ENCODE measurements at regions not wholly inside any gene's neighbourhood (a gene's known extent, or its start where the extent isn't known, plus 50 kb on each side); places are given as distances from the start of the nearest gene placed in this dataset.

DNA sequence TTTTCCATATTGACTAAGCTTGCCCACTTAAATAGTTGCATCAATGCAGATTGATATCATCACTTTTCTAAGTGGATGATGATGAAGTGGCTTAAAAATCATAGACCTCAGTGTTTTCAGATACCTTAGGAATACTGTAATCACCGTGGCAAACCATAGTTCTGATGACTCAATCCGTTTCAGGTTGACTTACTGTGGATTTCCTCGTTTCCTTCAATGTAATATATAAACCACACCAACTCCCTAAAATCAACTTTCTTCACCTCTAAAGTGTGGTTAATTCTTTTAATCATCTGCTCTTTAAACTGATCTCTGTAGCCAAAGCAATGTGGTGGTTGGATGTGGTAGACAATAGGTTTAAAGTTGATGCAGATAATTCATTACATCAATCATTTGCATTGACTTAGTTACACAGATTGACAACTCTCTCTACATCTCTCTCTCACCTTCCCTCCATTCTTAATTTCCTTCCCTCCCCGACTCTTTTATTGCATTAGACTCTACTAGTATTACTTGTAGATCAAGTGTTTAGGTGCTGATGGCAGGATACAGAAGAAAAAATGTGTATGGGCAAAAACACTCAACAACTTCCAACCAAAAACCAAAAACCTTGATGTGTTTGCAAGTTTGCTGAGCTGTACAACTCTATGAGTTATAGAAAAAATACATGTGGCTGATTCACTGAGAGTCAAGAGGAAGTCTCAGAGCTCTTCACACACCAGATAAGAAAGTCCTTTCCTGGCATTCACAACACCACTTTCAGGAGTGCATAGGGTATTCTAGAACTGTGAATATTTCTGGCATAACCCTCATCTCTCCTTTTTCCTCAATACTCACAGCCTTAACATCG lies 243.5 kb downstream of the NFKBIZ start (continued):
- TF ChIP-seq SRF (IDR thresholded peaks at IDR 0.05; ENCODE audit: low read depth in 2 of 2, low read length in 2 of 2), result no peak

DNA sequence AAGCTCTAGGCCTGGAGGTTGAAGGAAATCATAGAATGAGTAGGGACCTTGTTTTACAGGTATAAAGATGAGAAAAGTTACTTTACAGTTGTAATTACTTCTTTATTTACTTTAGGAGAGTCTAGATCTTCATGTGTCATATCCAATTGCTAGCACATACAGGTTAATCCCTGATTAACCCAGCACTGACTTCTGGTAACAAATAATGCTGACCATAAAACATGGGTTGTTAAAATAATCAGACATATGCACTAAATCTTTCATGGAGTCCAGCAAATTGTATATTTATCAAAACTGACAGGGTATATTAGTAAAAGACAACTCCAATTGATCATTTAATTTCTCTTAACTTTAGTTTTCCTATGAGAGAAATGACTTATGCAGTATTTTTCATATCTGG lies 245.2 kb downstream of the NFKBIZ start:
- H3K9me3 ChIP-seq (replicated peaks; ENCODE audit: control insufficient read depth, insufficient read depth, low read length), result no peaks in the 10 kb centered on the region; the same call in 2 of the 3 replicates
- ChIA-PET SMC1A (ENCODE audit: uncharacterized antibody, unreplicated experiment) (interaction anchor here (0.6 to 1.8 kb wide), 6 partner anchors 8 to 128 kb away, joined by 3 to 10 read pairs (median 4); no protein-coding TSS in a partner anchor), POLR2A (interaction anchor here (0.5 to 1.4 kb wide), 2 partner anchors 11 to 56 kb away, joined by 3 to 7 read pairs; no protein-coding TSS in a partner anchor), CTCF (interaction anchor here (0.9 to 2.2 kb wide), 8 partner anchors 8 to 292 kb away, joined by 3 to 9 read pairs (median 4); no protein-coding TSS in a partner anchor), RAD21 (ENCODE audit: unreplicated experiment) (interaction anchor here (1.0 to 2.1 kb wide), 4 partner anchors 9 to 253 kb away, joined by 3 to 6 read pairs (median 4); no protein-coding TSS in a partner anchor)
- no peak overlapping the region for H2AFZ ChIP-seq (ENCODE audit: control insufficient read depth, low read depth, low read length)
- in situ Hi-C loops (cut with MboI) (no loop called here), intact Hi-C loops (cut with micrococcal nuclease; ENCODE audit: unreplicated experiment) (no loop called here)
- H3K4me3 ChIP-seq, result no peak overlapping the region
- no TSS peak for BruUV-seq (replicated peaks)
- no peaks in the 10 kb centered on the region for H4K20me1 ChIP-seq (ENCODE audit: control insufficient read depth, insufficient read depth)
- no peaks in the 10 kb centered on the region for H3K36me3 ChIP-seq (ENCODE audit: control insufficient read depth in 2 of 2, insufficient read depth in 2 of 2, low read length in 1 of 2)
- ATAC-seq (no peak), DNase-seq (ENCODE audit: low read depth, low spot score) (no peak), FAIRE-seq (no peak)
- H3K9ac ChIP-seq (ENCODE audit: control insufficient read depth, insufficient read depth, low read length), result no peak overlapping the region
- TF ChIP-seq GABPA (IDR thresholded peaks at IDR 0.05; ENCODE audit: low read depth) (no peak), TARDBP (IDR thresholded peaks at IDR 0.05; ENCODE audit: borderline replicate concordance) (no peak), BCL11A (IDR thresholded peaks at IDR 0.05; ENCODE audit: low read depth, low read length) (no peak), NFIC (IDR thresholded peaks at IDR 0.05; ENCODE audit: low read depth, low read length) (no peak), CHD4 (IDR thresholded peaks at IDR 0.05) (no peak), EP300 (IDR thresholded peaks at IDR 0.05; ENCODE audit: borderline replicate concordance in 1 of 2, control insufficient read depth in 1 of 2, low read depth in 2 of 2, low read length in 2 of 2) (no peak), MTA2 (IDR thresholded peaks at IDR 0.05; ENCODE audit: low read depth) (no peak), SUZ12 (IDR thresholded peaks at IDR 0.05; ENCODE audit: unreplicated experiment) (no peak), MTA3 (IDR thresholded peaks at IDR 0.05; ENCODE audit: borderline replicate concordance, low read length) (no peak), ZBED1 (IDR thresholded peaks at IDR 0.05; ENCODE audit: borderline replicate concordance) (no peak), NRF1 (conservative IDR thresholded peaks at IDR 0.05; ENCODE audit: low read depth, low read length) (no peak), BACH1 (IDR thresholded peaks at IDR 0.05; ENCODE audit: borderline replicate concordance) (no peak), SMAD1 (IDR thresholded peaks at IDR 0.05; ENCODE audit: low read depth, partially characterized antibody) (no peak), RAD21 (IDR thresholded peaks at IDR 0.05; ENCODE audit: insufficient read depth, low read depth, low read length) (no peak)
- TF ChIP-seq, protein P1, sequence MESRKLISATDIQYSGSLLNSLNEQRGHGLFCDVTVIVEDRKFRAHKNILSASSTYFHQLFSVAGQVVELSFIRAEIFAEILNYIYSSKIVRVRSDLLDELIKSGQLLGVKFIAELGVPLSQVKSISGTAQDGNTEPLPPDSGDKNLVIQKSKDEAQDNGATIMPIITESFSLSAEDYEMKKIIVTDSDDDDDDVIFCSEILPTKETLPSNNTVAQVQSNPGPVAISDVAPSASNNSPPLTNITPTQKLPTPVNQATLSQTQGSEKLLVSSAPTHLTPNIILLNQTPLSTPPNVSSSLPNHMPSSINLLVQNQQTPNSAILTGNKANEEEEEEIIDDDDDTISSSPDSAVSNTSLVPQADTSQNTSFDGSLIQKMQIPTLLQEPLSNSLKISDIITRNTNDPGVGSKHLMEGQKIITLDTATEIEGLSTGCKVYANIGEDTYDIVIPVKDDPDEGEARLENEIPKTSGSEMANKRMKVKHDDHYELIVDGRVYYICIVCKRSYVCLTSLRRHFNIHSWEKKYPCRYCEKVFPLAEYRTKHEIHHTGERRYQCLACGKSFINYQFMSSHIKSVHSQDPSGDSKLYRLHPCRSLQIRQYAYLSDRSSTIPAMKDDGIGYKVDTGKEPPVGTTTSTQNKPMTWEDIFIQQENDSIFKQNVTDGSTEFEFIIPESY (IDR thresholded peaks at IDR 0.05), result no peak
- TF ChIP-seq, protein P2, sequence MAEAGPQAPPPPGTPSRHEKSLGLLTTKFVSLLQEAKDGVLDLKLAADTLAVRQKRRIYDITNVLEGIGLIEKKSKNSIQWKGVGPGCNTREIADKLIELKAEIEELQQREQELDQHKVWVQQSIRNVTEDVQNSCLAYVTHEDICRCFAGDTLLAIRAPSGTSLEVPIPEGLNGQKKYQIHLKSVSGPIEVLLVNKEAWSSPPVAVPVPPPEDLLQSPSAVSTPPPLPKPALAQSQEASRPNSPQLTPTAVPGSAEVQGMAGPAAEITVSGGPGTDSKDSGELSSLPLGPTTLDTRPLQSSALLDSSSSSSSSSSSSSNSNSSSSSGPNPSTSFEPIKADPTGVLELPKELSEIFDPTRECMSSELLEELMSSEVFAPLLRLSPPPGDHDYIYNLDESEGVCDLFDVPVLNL (IDR thresholded peaks at IDR 0.05; ENCODE audit: low read depth, low read length), result no peak
- TF ChIP-seq, protein P3, sequence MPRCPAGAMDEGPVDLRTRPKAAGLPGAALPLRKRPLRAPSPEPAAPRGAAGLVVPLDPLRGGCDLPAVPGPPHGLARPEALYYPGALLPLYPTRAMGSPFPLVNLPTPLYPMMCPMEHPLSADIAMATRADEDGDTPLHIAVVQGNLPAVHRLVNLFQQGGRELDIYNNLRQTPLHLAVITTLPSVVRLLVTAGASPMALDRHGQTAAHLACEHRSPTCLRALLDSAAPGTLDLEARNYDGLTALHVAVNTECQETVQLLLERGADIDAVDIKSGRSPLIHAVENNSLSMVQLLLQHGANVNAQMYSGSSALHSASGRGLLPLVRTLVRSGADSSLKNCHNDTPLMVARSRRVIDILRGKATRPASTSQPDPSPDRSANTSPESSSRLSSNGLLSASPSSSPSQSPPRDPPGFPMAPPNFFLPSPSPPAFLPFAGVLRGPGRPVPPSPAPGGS (IDR thresholded peaks at IDR 0.05; ENCODE audit: borderline replicate concordance, insufficient read depth, low read depth, low read length, poor library complexity, severe bottlenecking), result no peak
- no peaks in the 10 kb centered on the region for H3K27me3 ChIP-seq (replicated peaks in 1 of 2; ENCODE audit: control insufficient read depth in 2 of 2, insufficient read depth in 2 of 2, low read length in 1 of 2)
- no peaks in the 10 kb centered on the region for H3K4me1 ChIP-seq (ENCODE audit: control insufficient read depth, insufficient read depth, low read length)
- no peak overlapping the region for H3K27ac ChIP-seq (ENCODE audit: control insufficient read depth, insufficient read depth)
- no peaks in the 10 kb centered on the region for H3K79me2 ChIP-seq (ENCODE audit: control insufficient read depth, insufficient read depth, low read length)
- H3K4me2 ChIP-seq (ENCODE audit: control insufficient read depth, insufficient read depth), result no peak overlapping the region
